ENCODE measurements at regions not wholly inside any gene's neighbourhood (a gene's known extent, or its start where the extent isn't known, plus 50 kb on each side); places are given as distances from the start of the nearest gene placed in this dataset.

- Histone ChIP-seq H3K79me1 (ENCODE audit: insufficient read depth, low read depth, low read length, poor library complexity, severe bottlenecking) (no peaks in the 10 kb centered on the region), H3K4me1 (ENCODE audit: insufficient read depth, low read length) (no peaks in the 10 kb centered on the region), H2AFZ (ENCODE audit: low read length) (no peak overlapping the region), H4K91ac (ENCODE audit: insufficient read length, low read depth, low read length) (no peak overlapping the region), H4K20me1 (ENCODE audit: control insufficient read depth, insufficient read depth, insufficient read length) (no peaks in the 10 kb centered on the region), H2BK20ac (ENCODE audit: low read depth, low read length, poor library complexity, severe bottlenecking) (no peak overlapping the region), H3T11ph (ENCODE audit: low read length) (no peak overlapping the region), H3K27me3 (ENCODE audit: insufficient read depth, low read length) (0 out of 2 replicates have a peak, but pooled peaks cover 2% of the 10 kb centered on the region), H4K5ac (ENCODE audit: insufficient read length, low read depth, low read length) (no peak overlapping the region), H2BK15ac (ENCODE audit: low read depth, low read length) (no peak overlapping the region), H2AK5ac (ENCODE audit: insufficient read length, low read length) (no peak overlapping the region), H3K23me2 (ENCODE audit: insufficient read length, low read depth, low read length, poor library complexity, severe bottlenecking) (no peaks in the 10 kb centered on the region), H3K9ac (ENCODE audit: extremely low read depth, insufficient read length, low read length) (no peak overlapping the region), H3K79me2 (ENCODE audit: insufficient read depth, low read length) (no peaks in the 10 kb centered on the region), H4K8ac (replicated peaks; ENCODE audit: insufficient read length, low read depth, low read length) (no peak overlapping the region), H3K14ac (ENCODE audit: insufficient read depth, low read length) (no peak overlapping the region), H2BK5ac (ENCODE audit: insufficient read length, low read length) (no peak overlapping the region), H3K9me3 (ENCODE audit: control insufficient read depth, low read depth, low read length) (no peaks in the 10 kb centered on the region), H3K23ac (ENCODE audit: insufficient read length, low read depth, low read length) (no peak overlapping the region), H3K27ac (ENCODE audit: insufficient read length, low read depth, low read length) (no peak overlapping the region), H3K4ac (ENCODE audit: low read depth, low read length) (no peak overlapping the region), H3K56ac (ENCODE audit: insufficient read length, low read depth, low read length) (no peak overlapping the region), H2BK12ac (ENCODE audit: insufficient read length, low read depth, low read length) (no peak overlapping the region), H3K4me2 (ENCODE audit: insufficient read depth, insufficient read length, low read length) (no peak overlapping the region), H3K18ac (ENCODE audit: insufficient read length, low read depth, low read length) (no peak overlapping the region), H2BK120ac (ENCODE audit: low read depth, low read length, poor library complexity, severe bottlenecking) (no peak overlapping the region)
- H3K27ac Mint-ChIP-seq, result no peak overlapping the region; a peak in 1 of 7 replicates
- peaks cover 18 to 24% of the 10 kb centered on the region in 2 experiments for H3K4me1 Mint-ChIP-seq
- TF ChIP-seq CTCF (conservative IDR thresholded peaks at IDR 0.05), result no peak
- H3K27me3 Mint-ChIP-seq (ENCODE audit: low read depth), result no peaks in the 10 kb centered on the region; the same call in 1 of the 2 replicates
- H3K4me3 Mint-ChIP-seq, result no peak overlapping the region
- H3K9me3 Mint-ChIP-seq, result peaks cover 4 to 8% of the 10 kb centered on the region in 2 experiments; a peak in 4 of 5 replicates
- DNase-seq, result no peak
- peaks cover 0 to 3% (median 0%) of the 10 kb centered on the region in 3 experiments; a peak in 3 of 7 replicates for H3K36me3 Mint-ChIP-seq (ENCODE audit: insufficient read depth in 1 of 3, low read depth in 3 of 3)
- no CpG with 5 or more reads among the region's 10 CpGs for WGBS (ENCODE audit: extremely low coverage, insufficient read length, low lambda C conversion rate)
These were observed 92.2 kb downstream of the SPATA19 start for GRCh38 chr11:133753150-133753549.

All from H9 (cell line).